HG02588 (cell line): ENCODE measurements at regions not wholly inside any gene's neighbourhood (a gene's known extent, or its start where the extent isn't known, plus 50 kb on each side); places are given as distances from the start of the nearest gene placed in this dataset.

Experiments used
- ATAC-seq: cut with Tn5 transposase; IDR thresholded peaks from one replicate; pipeline ENCODE4 v1.9.1; 2021; ENCODE audit warnings: mild to moderate bottlenecking, moderate library complexity; ENCODE audit not compliant: unreplicated experiment

DNA sequence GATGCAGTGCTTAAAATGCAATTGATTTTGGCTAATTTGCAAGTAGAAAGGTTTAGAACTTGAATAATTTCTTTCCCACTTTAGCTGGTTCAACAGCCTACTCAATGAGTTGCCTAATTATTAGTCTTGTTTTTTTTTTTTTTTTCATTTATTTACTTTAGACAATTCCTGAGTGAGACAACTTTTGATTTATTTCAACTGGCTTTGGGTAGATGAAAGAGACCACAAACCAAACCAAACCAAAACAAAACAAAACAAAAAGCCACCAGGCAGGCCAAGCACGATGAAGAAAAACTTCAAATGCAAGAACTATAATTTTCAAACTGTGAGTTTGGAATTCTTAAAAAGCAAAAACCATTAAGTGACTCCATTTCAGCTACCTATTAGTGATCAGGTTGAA, 469.9 kb downstream of the GBE1 start:
- ATAC-seq, result no peak

DNA sequence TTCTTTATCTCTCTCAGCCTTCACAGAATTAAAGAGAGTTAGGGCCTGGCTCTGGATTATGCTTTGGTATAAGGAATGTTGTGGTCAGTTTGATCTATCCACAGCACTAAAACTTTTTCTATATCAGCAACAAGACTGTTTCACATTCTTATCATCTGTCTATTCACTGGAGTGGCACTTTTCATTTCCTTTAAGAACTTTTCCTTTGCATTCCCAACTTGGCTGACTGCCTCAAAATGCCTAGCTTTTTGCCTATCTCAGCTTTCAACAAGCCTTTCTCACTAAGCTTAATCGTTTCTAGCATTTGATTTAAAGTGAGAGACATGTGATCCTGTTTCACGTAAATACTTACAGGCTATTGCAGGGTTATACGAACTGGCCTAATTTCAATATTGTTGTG, 471.8 kb downstream of the GBE1 start:
- no peak for ATAC-seq

DNA sequence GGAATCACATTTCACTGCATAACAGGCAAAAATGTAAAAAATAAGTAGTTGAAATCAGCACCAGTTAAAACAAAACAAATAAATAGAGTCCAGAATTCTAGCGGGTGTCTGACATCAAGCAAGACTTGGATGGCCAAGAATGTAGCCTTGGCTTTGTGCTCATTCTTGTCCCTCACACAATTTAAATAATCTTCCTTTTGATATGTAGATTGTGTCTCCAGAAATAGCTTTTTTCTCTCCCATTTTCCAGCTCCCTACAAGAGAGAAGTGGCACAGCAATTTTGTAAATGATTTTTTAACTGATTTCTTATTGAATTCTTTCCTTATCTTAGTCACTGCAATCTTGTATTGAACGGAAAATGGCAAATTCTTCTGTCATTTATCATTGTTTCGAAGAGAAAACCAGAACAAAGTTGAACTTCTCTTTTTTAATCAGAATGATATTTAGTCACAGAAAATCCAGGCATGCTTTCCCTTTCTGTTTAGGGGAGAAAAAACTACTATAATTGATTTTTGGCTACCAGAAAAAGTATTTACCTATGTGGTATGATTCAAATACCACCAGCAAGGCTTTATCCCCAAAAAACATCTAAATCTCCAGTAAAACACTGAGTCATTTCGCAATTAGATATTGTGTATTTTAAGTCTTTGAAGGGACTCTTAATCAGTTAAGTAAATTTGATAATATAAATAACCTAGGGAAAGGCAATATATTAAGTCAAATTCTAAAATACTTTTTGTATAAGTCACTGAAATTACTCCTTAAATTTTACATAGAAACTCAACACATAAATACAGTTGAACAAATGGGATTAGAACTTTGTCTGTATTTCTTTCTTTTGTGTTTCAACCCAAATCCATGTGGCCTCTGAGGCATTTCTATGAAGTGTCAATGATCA, 481.7 kb downstream of the GBE1 start:
- no peak for ATAC-seq

DNA sequence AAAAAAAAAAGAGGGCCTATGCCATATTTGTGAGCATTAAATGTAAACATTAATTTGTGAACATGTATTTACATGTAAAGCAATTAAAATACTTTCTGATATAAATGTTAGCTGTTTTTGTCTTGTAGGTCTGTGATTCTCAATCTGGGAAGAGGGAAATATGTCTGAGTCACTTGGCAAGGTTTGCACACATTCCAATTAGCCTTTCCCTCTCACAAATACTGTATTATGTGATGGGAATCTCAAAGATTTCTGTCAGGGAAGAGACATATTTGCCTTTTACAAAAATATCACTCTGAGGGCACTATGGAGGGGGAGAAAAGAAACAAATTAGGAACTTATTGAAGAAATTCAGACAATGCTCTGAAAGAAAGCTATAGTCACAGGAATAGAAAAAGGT, 483.6 kb downstream of the GBE1 start:
- no peak for ATAC-seq

DNA sequence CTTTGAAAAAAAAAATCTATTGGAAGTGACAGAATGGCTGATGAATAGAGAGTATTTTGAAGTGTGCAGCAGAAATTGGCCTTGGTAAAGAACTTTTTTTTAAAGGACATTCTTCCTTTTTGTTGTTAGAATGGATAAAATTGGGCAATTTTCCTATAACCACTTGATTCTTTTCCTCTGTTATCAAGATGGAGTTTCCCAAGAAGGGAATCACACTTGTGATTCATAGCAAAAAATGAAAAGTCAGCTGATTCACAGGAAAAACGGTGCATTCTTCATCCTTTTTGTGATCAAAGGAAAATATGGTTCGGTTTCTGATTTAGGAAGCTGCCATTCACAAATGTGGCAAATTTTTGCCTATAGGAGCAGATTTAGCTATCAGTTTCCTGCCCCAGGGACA, 486.8 kb downstream of the GBE1 start:
- no peak for ATAC-seq

DNA sequence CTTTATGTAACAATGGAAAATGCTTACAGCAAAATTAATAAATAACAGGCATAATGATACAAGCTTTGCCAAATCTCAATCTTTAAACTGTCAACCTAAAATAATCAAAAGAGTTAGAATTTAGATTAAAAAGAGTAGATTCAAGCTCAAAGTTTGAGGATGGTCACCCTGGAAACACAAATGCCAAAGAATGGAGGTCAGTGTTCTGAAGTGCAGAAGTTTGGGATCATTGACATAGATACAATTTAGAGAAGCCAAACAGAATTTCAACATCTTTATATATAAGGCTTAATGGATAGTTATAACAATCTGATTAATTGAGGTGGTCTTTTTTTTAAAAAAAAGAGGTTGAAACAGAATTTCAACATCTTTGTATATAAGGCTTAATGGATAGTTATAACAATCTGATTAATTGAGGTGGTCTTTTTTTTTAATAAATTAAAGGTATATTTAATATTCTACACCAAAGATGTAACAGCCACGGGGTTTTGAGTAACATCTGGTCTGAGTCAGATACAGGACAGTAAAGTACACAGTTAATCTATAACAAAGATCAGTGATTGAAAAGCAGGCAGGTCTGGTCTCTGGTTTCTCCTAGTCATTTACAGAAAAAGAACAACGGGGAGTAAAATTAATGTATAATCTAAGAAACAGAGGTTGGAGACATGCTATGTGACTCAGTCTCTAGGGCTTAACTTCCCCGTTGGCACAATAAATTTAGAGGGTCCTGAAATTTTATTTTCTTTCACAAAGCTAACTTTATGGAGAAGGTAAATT, 490.7 kb downstream of the GBE1 start:
- ATAC-seq, result peak; percentile 95

DNA sequence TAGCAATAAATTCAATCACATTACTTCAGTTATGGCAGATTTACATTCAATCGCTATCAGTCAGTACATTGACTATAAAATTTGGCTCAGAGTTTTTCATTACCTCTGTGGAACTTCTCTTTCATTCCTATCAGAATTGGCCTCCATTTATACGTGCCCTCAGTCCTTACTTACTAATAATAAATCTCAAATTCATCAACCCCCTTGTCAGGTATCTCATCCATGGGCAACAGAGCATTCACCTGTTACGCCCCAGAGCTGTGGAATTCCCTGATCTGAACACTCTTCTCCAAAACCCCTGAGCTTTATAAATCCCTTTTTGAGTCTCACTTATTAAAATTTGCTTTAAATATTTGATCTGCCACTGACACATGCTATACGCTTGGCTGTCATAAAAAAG, 492.9 kb downstream of the GBE1 start:
- ATAC-seq, result no peak

DNA sequence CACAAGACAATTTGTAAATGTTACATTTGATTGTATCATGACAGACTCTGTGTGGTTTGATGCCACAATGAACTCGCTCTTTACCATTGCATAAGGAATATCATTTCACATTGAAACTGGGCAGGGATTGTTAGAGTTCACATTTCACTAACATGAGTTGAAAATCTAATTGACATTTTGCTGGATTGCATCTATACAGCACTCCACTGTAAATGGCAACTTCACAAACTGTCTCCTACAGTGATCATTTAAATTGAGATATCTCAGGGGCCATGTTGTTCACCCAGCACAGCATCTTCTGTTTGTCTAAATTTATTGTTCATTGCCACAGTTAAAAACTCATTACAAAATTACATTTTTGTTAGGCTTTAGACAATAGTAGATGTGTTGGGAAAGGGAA, 499.4 kb downstream of the GBE1 start:
- ATAC-seq, result no peak

DNA sequence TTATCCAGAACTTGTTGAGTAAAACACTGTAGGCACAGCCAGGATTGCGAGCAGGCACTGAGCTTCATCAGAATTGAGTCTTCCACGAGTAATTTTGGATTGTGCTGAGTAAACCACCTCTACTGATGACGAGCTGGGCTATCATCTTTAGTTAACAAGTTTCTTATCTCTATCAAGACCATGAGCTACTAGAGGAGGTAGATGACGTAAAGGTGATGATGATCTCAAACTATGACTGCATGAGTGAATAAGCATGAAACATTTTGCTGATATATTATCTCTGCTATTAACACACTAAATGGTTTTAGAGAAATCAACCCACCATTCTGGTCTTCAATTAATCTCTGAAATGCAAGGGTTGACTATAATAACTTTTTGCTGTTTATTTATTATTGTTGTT, 506.0 kb downstream of the GBE1 start:
- no peak for ATAC-seq

DNA sequence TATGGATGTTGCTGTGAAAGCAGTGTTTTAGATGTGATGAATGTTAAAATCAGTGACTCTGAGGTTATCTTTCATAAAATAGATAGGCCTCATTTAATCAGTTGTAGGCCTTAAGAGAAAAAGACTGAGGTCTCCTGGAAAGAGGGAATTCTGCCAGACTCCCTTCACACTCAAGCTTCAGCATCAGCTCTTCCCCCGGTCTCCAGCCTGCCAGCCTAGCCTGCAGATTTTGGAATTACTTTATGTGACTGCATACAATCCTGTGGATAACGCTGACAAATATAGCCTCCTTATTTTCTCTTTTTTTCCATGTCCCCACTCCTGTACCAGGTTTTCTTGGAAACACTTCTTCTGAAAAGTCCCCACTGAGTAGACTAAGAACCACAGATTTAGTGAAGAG, 510.3 kb downstream of the GBE1 start:
- ATAC-seq, result no peak

DNA sequence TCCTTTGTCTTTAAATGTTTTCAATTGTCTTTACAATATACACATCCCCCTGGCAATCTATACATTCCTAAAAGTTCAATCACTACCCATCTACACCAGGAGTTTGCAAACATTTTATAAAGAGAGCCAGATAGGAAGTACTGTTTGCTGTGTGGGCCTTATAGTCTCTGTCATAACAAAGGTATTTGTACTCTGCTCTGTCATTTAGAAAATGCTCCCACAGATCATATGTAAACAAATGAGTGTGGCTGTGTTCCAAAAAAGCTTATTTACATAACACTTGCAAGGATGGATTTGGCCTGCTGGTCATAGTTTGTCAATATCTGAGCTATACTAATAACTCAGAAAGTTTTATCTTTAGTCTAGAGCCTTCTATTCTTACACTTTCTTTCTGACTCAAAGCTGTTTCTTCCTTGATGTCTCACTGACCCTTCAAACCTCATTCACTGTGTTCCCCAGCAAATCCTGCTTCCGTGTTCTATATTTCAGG, 511.9 kb downstream of the GBE1 start:
- ATAC-seq, result peak; percentile 93

DNA sequence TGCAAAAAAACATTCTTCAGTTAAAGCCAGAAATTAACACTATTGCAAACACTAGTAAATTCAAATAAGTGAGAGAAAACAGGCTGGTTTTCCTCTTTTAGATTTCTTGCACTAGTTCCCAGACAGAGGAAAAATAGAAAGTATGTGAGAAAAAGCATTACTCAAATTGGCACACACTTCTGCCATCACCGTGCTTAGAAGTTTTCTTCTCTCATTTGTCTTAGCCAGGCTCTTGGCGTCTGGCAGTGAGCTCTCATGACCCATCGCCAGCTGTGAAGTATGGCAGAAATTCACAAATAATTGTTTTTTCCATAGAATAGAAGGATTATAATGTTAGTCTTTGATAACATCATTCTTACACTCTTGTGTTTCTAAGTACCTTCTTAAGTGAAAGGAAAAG, 515.9 kb downstream of the GBE1 start:
- no peak for ATAC-seq

DNA sequence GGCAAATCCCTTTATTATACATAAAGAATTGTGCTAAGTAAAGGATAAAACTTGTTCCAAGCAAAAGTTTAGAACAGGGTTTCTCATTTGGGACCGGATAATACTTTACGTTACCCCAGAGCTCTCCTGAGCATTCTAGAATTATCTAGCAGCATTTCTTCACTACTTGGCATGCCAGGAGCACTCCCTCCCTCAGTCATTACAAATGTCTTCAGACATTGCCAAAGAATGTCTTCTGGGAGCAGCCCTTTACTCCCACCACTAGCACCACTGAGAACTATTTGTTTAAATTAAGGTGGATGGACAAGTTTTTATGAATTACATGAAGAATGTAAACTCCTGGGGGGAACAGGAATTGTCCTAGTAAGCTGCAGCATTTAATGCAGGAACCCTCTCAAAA, 516.4 kb downstream of the GBE1 start:
- no peak for ATAC-seq

DNA sequence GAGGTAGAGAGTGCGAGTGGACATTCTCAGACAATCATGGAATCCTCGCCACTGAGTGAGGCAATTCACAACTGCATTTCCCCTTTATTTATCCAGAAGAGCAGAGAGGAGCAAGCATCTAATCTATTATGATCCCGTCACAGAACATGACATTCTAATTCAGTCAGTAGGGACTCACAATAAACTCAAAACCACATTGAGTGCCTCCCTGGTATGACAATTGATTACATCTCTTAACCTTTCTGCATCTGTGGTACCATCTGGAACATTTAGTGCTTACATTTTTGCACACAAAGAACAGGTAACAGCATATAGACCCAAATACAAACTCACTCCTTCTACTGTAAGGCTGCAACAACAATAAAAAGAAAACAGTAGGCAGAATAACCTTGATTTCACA, 517.2 kb downstream of the GBE1 start:
- no peak for ATAC-seq

DNA sequence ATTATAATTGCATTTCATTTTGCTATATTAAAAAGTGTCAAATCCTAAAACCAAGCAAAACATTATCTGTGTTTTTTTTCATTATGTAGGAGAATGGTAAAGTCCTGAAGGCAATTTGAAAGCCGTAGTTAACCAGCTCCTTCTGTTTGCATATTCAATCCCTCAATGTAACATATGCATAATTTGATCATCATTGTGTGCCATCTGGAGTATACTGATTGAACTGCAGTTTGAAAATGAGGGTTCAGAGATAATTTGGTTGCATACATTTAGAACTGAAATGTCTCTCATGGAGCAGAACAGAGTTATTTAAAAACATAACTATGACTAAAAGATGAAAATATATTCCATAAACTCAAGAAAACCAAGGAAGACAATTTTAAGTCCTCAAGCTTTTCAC, 518.6 kb downstream of the GBE1 start:
- no peak for ATAC-seq

DNA sequence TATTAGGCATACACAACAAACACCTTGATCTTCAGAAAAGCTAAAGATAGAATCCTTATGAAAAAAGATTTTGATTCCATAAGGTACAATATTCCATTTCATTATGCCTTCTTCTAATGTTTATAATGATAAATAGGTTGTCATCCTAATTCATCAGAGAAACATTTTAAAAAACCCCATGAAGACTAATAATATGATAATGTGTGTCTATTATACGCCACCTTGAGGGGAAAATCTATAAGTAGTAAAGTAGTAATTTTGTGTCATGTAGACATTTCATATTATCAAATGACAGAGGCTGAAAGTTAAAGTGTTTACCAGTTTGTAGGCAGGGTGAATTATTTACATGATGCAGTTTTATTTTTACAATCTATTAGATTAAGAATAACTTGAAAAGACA, 524.3 kb downstream of the GBE1 start:
- no peak for ATAC-seq

DNA sequence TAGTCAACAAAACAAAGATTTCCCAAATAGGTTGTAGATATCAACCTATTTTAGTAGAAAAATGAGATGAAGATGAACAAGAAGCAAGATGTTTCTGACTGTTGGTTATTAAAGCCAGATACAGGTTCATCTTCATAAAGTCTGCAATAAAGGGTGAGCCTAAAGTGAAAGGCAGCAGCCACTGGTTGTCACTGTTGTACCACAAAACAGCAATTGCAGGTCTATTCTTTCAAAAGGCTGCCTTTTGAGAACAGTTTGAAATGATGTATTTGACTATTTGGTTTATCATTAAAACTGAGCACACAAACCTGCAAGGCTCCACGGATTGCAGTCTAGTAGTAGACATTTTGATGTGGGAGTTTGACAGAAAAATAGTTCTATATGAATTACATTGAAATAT, 543.4 kb downstream of the GBE1 start:
- ATAC-seq, result no peak

DNA sequence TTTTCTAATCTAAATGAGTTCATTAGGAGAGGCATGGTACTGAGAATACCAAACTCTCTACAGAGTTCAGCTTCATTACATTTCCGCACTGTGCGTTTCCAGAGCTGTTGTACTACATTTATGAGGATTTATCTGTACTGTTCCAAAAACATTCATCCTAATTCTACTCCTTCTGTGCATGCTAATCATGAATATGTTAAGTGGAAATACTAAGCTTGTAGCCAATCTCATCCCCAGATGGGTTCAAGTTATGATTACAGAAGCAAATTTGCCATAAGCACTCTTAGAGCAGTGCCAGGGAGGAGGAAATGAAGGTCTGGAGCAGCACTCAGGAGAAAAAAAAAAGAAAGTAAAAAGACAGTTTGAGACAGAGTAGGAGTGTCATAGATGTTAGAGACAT, 544.3 kb downstream of the GBE1 start:
- ATAC-seq, result no peak

DNA sequence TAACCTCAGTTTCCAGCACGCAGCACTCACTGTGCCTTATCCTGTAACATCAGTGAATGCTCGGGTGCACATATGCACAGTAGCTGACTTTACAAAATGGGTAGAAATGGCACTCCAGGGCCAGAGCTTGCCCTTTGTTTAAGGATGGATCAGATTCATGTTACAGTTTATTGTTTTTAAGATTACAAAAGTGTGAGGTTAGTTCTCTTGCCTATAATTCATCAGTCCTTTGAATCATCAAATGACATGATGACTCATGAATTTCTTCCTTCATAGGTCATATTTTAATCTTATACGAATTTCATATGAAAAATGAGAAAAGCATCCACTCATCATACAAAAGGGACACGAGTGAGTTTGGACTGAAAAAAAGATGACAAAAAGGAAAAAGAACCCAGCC, 545.3 kb downstream of the GBE1 start:
- no peak for ATAC-seq

DNA sequence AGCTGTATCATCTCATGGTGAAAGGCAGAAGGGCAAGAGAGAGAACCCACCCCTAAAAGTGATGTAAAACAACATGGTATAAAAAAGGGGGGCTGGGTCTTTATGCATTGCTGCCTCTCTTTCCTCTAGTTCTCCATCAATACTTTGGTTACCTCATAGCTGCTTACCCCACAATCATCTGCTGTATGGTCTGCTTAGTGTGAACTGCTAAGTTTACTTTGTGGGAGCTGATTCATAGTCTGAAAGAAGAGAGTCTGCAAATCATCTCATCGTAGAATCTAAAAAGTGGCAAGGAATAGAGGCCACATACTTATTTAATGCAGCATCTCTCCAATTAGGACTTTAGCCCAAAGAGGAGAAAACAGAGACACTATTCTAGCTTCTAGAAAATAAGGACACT, 546.8 kb downstream of the GBE1 start:
- no peak for ATAC-seq

DNA sequence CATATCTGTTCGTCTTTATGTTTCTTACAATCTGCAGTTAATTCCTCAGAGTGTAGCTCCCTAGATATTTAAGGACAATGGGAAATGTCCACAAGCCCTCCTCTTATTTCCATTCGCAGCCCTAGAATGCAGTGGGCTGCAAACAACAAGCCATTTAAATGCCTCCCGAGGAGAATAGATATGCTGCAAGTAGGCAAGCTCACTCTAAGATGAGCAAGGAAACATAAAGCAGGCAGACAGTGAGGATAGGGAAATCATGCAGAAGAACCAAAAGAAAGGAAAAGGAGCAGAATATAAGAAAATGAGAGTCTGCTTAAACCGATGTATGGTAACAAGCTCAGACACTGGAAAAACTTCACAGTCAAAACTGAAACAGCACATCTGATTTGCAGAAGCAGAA, 561.9 kb downstream of the GBE1 start:
- ATAC-seq, result no peak

DNA sequence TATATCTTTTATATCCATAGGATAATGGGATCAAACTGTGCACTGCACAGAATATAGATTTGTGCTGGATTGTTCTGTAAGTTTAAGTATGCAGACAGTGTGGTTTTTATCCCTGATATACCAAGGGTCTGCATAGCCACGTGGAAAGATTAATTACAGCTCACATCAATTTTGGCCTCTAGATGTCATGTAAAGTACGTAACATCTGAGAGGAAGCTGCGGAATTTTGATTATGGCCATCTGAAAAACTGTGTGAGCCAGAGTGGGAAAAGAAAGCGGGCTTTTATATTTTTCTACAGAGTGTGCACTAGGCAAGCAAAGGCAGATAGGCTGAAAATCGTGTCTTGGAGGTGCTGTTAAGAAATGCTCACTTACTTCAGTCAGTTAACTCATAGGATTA, 562.7 kb downstream of the GBE1 start:
- no peak for ATAC-seq
